Endothelial cell of umbilical vein (primary cell): ENCODE measurements at regions not wholly inside any gene's neighbourhood (a gene's known extent, or its start where the extent isn't known, plus 50 kb on each side); places are given as distances from the start of the nearest gene placed in this dataset.

Experiments
- EZH2 ChIP-seq: IDR thresholded peaks from 2 replicates; pipeline ENCODE4 v1.6.1; 2012; ENCODE audit warnings: borderline replicate concordance, low read depth, mild to moderate bottlenecking, moderate library complexity, low read length, inconsistent platforms; ENCODE audit not compliant: severe bottlenecking
- GATA2 ChIP-seq: IDR thresholded peaks from 2 replicates; pipeline ENCODE4 v1.7.0; 2011; ENCODE audit warnings: low read depth, mild to moderate bottlenecking, moderate library complexity, mixed read lengths, low read length; ENCODE audit not compliant: insufficient read length, insufficient read depth
- POLR2A ChIP-seq: IDR thresholded peaks from 2 replicates; pipeline ENCODE4 v1.6.1; 2012; ENCODE audit warnings: low read depth, mild to moderate bottlenecking, control low read depth, low read length
- POLR2AphosphoS5 ChIP-seq: IDR thresholded peaks from 2 replicates; pipeline ENCODE4 v1.6.1; 2012; ENCODE audit warnings: low read depth, mild to moderate bottlenecking, control low read depth, low read length, moderate library complexity; ENCODE audit not compliant: insufficient read depth
- TF ChIP-seq, protein P1 (sequence below), 2 donors: IDR thresholded peaks; 1 replicate in 1 of 2; 2 replicates in 1 of 2; pipeline ENCODE4 v1.5.1; 2011; ENCODE audit warnings: low read length in 2 of 2, mild to moderate bottlenecking in 2 of 2, moderate library complexity in 2 of 2, control low read depth in 1 of 2, inconsistent platforms in 1 of 2, low read depth in 1 of 2; ENCODE audit not compliant: insufficient read depth in 1 of 2; ENCODE audit errors: extremely low read depth in 1 of 2

GRCh38 chr3:99323940-99324339, 314.5 kb upstream of the COL8A1 start:
- TF ChIP-seq, protein P1, sequence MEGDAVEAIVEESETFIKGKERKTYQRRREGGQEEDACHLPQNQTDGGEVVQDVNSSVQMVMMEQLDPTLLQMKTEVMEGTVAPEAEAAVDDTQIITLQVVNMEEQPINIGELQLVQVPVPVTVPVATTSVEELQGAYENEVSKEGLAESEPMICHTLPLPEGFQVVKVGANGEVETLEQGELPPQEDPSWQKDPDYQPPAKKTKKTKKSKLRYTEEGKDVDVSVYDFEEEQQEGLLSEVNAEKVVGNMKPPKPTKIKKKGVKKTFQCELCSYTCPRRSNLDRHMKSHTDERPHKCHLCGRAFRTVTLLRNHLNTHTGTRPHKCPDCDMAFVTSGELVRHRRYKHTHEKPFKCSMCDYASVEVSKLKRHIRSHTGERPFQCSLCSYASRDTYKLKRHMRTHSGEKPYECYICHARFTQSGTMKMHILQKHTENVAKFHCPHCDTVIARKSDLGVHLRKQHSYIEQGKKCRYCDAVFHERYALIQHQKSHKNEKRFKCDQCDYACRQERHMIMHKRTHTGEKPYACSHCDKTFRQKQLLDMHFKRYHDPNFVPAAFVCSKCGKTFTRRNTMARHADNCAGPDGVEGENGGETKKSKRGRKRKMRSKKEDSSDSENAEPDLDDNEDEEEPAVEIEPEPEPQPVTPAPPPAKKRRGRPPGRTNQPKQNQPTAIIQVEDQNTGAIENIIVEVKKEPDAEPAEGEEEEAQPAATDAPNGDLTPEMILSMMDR (IDR thresholded peaks at IDR 0.05; ENCODE audit: extremely low read depth in 1 of 2, insufficient read depth in 1 of 2, low read depth in 1 of 2, low read length in 2 of 2): no peak
- no peak for TF ChIP-seq POLR2AphosphoS5
- TF ChIP-seq POLR2A: no peak
- TF ChIP-seq EZH2: no peak
- no peak for TF ChIP-seq GATA2
